WI38 (cell line): ENCODE measurements at regions not wholly inside any gene's neighbourhood (a gene's known extent, or its start where the extent isn't known, plus 50 kb on each side); places are given as distances from the start of the nearest gene placed in this dataset.

Source experiments
- H3K4me3 ChIP-seq: 2 replicates; pipeline ENCODE4 v1.5.1; 2011; ENCODE audit warnings: low read depth, mild to moderate bottlenecking, control low read depth, low read length
- CTCF ChIP-seq: IDR thresholded peaks from 2 replicates; pipeline ENCODE4 v1.5.1; 2012; ENCODE audit warnings: low read depth, mild to moderate bottlenecking, control low read depth, low read length

DNA sequence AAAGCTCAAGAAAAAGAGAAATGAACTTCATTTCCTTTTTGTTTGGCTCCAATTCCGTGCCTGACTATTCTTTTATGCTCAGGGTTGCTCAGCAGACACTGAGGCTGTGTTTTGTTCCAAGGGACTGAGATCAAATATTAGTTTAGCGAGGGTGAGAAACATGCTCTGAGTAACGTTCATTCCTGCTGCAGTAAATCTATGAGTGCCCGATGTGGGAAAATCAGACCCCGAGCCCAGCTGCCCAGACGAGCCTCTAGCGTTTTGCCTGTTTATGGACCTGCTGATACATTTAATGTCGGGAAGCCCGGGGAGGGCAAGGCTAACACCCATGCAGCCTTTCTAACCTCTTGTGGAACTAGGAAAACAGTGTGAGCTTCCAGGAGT lies 119.2 kb downstream of the VAPA start:
- no peak overlapping the region for H3K4me3 ChIP-seq
- no peak for TF ChIP-seq CTCF

GRCh38 chr18:10035281-10035991 lies 121.6 kb downstream of the VAPA start:
- no peak for TF ChIP-seq CTCF
- H3K4me3 ChIP-seq, result no peak overlapping the region

DNA sequence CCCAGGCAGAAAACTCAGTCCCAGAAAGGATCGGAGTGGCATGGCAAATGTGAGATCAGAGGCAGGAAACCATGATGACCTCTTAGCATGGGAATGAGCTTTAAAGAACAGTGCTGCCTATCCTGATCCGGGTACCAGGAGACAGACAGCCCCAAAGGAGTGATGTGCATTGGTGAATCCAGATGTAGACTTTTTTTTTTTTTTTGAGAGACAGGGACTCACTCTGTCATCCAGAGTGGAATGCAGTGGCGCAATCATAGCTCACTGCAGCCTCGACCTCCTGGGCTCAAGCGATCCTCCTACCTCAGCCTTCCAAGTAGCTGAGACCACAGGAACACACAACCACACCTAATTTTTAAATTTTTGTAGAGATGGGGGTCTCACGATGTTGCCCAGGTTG lies 122.7 kb downstream of the VAPA start:
- no peak for TF ChIP-seq CTCF

DNA sequence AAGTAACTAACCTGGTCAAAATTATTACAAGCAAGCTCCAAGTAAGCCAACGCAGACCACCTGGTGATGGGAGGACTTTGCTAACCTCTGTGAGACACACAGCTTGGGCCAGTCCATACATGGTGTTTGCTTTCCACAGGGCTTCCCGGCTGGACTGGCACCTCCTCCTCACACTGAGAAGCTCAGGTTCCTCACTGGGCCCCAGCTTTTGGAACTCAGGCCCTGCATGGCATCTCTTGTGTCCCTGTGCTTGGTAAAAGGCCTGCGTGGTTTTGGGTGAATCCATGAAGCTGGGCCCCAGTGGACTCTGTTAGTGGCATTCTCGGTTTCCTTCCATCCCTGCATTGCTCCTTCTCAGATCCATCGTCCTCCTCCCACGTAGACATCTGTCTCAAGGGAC lies 123.4 kb downstream of the VAPA start:
- TF ChIP-seq CTCF, result no peak
- H3K4me3 ChIP-seq, result no peak overlapping the region

More for the DNA sequence above, 122.7 kb downstream of the VAPA start:
- H3K4me3 ChIP-seq, result no peak overlapping the region

DNA sequence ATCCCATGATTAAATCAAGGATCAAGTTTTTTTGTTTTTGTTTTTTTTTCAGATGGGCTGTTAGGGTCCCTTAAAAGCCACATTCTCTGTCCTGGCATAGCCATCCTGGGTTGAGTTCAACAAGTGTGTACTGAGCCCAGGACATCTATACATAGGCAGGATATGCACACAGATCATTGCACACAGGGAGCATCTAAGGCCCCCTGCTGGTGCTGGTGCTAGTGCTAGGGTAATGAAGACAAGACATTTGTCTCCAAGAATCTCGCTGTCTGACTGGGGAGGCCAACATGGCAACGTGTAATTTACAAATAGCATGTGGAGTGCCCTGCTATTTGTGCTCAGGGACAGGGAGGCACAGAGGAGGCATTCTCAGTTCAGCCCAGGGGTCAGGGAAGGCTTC lies 124.5 kb downstream of the VAPA start:
- no peak for TF ChIP-seq CTCF

GRCh38 chr18:10040287-10041011 lies 126.6 kb downstream of the VAPA start:
- no peak overlapping the region for H3K4me3 ChIP-seq
- no peak for TF ChIP-seq CTCF

More for the DNA sequence above, 124.5 kb downstream of the VAPA start:
- H3K4me3 ChIP-seq, result no peak overlapping the region

DNA sequence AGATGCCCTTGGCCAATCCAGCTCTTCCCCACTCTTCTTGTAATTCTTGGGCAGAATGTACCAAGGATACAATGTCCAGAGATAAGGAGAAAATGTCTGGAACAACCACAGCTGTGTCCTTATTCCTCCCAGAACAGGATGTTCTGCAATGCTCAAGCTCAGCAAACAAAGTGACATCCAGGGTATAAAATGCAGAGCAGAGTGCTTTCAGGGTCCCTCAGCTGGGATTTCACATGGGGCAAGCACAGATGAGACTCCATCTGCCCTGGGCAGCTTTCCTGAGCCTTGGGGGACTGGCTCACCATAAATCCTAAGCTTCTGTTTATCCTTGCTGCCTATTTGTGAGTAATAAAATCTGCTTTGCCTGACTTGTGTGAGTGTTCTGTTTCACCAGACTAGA lies 127.4 kb downstream of the VAPA start:
- no peak for TF ChIP-seq CTCF
- no peak overlapping the region for H3K4me3 ChIP-seq
